Left ventricle myocardium superior (tissue), 1 donor: ENCODE measurements at regions not wholly inside any gene's neighbourhood (a gene's known extent, or its start where the extent isn't known, plus 50 kb on each side); places are given as distances from the start of the nearest gene placed in this dataset.

Experiments
- ATAC-seq: fragments of 200-7000 bp; cut with Tn5 transposase; one replicate; pipeline ENCODE4 v1.9.1; 2020; ENCODE audit warnings: mild to moderate bottlenecking, moderate library complexity
- DNase-seq: peaks from one replicate; pipeline ENCODE4 v3.0.0-alpha.2; 2020
- intact Hi-C: fragments of 100-400 bp; cut with micrococcal nuclease; formaldehyde crosslinking; loops from one replicate; pipeline ENCODE4 v1.11.0; 2022
- donor health status: DM: no; HTN: yes; CAD: no; lungs with severe emphysema.

- intact Hi-C loops = no loop called here
- ATAC-seq = no peak
- no peak for DNase-seq
Observed at GRCh38 chr7:125136341-125136740, 206.7 kb upstream of the POT1 start.

- DNase-seq (no peak), ATAC-seq (no peak)
- intact Hi-C loops = no loop called here
Observed at GRCh38 chr7:125130173-125130572, 200.5 kb upstream of the POT1 start.

- no peak for DNase-seq
- ATAC-seq = no peak
- intact Hi-C loops = no loop called here
Observed at GRCh38 chr7:125127304-125127703, 197.7 kb upstream of the POT1 start.

GRCh38 chr7:125126376-125126775, 196.8 kb upstream of the POT1 start:
- ATAC-seq (no peak), DNase-seq (no peak)
- intact Hi-C loops = no loop called here

- intact Hi-C loops = no loop called here
- DNase-seq = no peak
- no peak for ATAC-seq
Observed at GRCh38 chr7:125125315-125125714, 195.7 kb upstream of the POT1 start.

GRCh38 chr7:125122173-125122572, 192.5 kb upstream of the POT1 start:
- intact Hi-C loops = no loop called here
- ATAC-seq (no peak), DNase-seq (no peak)

- ATAC-seq (no peak), DNase-seq (no peak)
- intact Hi-C loops = no loop called here
Observed at GRCh38 chr7:125119559-125120115, 190.0 kb upstream of the POT1 start.

GRCh38 chr7:125118444-125118843, 188.8 kb upstream of the POT1 start:
- no peak for DNase-seq
- intact Hi-C loops = no loop called here
- ATAC-seq = no peak

- ATAC-seq (no peak), DNase-seq (no peak)
- intact Hi-C loops = no loop called here
Observed at GRCh38 chr7:125112850-125113249, 183.2 kb upstream of the POT1 start.

- no peak for ATAC-seq
- intact Hi-C loops = no loop called here
- DNase-seq = no peak
Observed at GRCh38 chr7:125099519-125099918, 169.9 kb upstream of the POT1 start.

- ATAC-seq (no peak), DNase-seq (no peak)
- intact Hi-C loops = no loop called here
Observed at GRCh38 chr7:125098377-125098970, 168.8 kb upstream of the POT1 start.

- intact Hi-C loops = no loop called here
- ATAC-seq (no peak), DNase-seq (no peak)
Observed at GRCh38 chr7:125090596-125090995, 161.0 kb upstream of the POT1 start.

GRCh38 chr7:125089171-125089570, 159.5 kb upstream of the POT1 start:
- DNase-seq (no peak), ATAC-seq (no peak)
- intact Hi-C loops = no loop called here

- DNase-seq (no peak), ATAC-seq (no peak)
- intact Hi-C loops = no loop called here
Observed at GRCh38 chr7:125088555-125088954, 158.9 kb upstream of the POT1 start.

GRCh38 chr7:125085084-125085483, 155.5 kb upstream of the POT1 start:
- intact Hi-C loops = no loop called here
- DNase-seq = no peak
- no peak for ATAC-seq

- DNase-seq (no peak), ATAC-seq (no peak)
- intact Hi-C loops = no loop called here
Observed at GRCh38 chr7:125084196-125084595, 154.6 kb upstream of the POT1 start.

- DNase-seq (no peak), ATAC-seq (no peak)
- intact Hi-C loops = no loop called here
Observed at GRCh38 chr7:125074141-125074540, 144.5 kb upstream of the POT1 start.

GRCh38 chr7:125065546-125065945, 135.9 kb upstream of the POT1 start:
- intact Hi-C loops = loop anchor here (10.0 kb wide), 1 partner anchor 599 kb away; no protein-coding TSS in a partner anchor
- ATAC-seq = no peak
- no peak for DNase-seq

- DNase-seq (no peak), ATAC-seq (no peak)
- intact Hi-C loops = loop anchor here (10.0 kb wide), 1 partner anchor 600 kb away; no protein-coding TSS in a partner anchor
Observed at GRCh38 chr7:125065001-125065400, 135.4 kb upstream of the POT1 start.

GRCh38 chr7:125061776-125062397, 132.3 kb upstream of the POT1 start:
- intact Hi-C loops = loop anchor here (10.0 kb wide), 1 partner anchor 603 kb away; no protein-coding TSS in a partner anchor
- DNase-seq (no peak), ATAC-seq (no peak)
